GM12872 (cell line): ENCODE measurements at regions not wholly inside any gene's neighbourhood (a gene's known extent, or its start where the extent isn't known, plus 50 kb on each side); places are given as distances from the start of the nearest gene placed in this dataset.

Source experiments
- CTCF ChIP-seq: IDR thresholded peaks from 3 replicates; pipeline ENCODE4 v1.5.1; 2011; ENCODE audit warnings: low read depth, mild to moderate bottlenecking, low read length, moderate library complexity; ENCODE audit not compliant: insufficient read depth

- no peak for TF ChIP-seq CTCF
Observed at GRCh38 chr13:59501004-59501403, 662.7 kb downstream of the DIAPH3 start.

GRCh38 chr13:59504407-59504806 lies 659.3 kb downstream of the DIAPH3 start:
- no peak for TF ChIP-seq CTCF

- no peak for TF ChIP-seq CTCF
Observed at GRCh38 chr13:59510386-59510785, 653.3 kb downstream of the DIAPH3 start.

GRCh38 chr13:59513686-59514085 lies 650.0 kb downstream of the DIAPH3 start:
- TF ChIP-seq CTCF = no peak

GRCh38 chr13:59514316-59514715 lies 649.4 kb downstream of the DIAPH3 start:
- TF ChIP-seq CTCF = no peak

- TF ChIP-seq CTCF = no peak
Observed at GRCh38 chr13:59519819-59520218, 643.9 kb downstream of the DIAPH3 start.

- no peak for TF ChIP-seq CTCF
Observed at GRCh38 chr13:59521549-59521948, 642.2 kb downstream of the DIAPH3 start.

- TF ChIP-seq CTCF = no peak
Observed at GRCh38 chr13:59522652-59523051, 641.1 kb downstream of the DIAPH3 start.
